PC-3 (cell line): ENCODE measurements at regions not wholly inside any gene's neighbourhood (a gene's known extent, or its start where the extent isn't known, plus 50 kb on each side); places are given as distances from the start of the nearest gene placed in this dataset.

ENCODE experiments used
- CTCF ChIP-seq: fragments of 300-600 bp; sonication (generic); conservative IDR thresholded peaks from 2 replicates; pipeline ENCODE4 v1.5.1; 2017; ENCODE audit warnings: antibody characterized with exemption, low read depth, mild to moderate bottlenecking, low read length
- EZH2 ChIP-seq: fragments of 300-600 bp; sonication (generic); IDR thresholded peaks from one replicate; pipeline ENCODE4 v1.6.1; 2017; ENCODE audit warnings: antibody characterized with exemption, mild to moderate bottlenecking, low read length; ENCODE audit not compliant: unreplicated experiment
- EZH2phosphoT487 ChIP-seq: fragments of 300-600 bp; sonication (generic); IDR thresholded peaks from 2 replicates; pipeline ENCODE4 v1.6.1; 2018; ENCODE audit warnings: mild to moderate bottlenecking, antibody characterized with exemption, low read length, borderline replicate concordance

DNA sequence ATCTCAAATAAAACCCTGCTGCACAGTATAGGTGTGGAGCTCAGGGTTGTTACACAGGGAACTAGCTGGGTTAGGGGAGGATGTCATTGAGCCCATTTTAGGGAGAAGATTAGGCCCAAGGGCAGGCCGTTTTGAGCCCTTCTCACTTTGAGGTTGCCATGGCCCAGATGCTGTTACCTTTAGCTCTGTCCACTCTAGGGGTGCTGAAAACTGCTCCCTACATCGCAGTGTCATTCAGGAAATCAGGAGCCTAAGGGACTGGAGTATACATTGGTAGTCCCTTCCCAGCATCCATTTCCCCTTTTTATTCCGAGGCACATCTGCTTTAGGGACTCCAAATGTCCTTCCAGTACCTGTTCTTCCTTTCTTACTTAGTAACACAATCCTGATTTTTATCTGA is 79.0 kb upstream of the SELENOK start:
- TF ChIP-seq EZH2phosphoT487 (no peak), CTCF (no peak), EZH2 (no peak)
